ENCODE measurements at regions not wholly inside any gene's neighbourhood (a gene's known extent, or its start where the extent isn't known, plus 50 kb on each side); places are given as distances from the start of the nearest gene placed in this dataset.

DNA sequence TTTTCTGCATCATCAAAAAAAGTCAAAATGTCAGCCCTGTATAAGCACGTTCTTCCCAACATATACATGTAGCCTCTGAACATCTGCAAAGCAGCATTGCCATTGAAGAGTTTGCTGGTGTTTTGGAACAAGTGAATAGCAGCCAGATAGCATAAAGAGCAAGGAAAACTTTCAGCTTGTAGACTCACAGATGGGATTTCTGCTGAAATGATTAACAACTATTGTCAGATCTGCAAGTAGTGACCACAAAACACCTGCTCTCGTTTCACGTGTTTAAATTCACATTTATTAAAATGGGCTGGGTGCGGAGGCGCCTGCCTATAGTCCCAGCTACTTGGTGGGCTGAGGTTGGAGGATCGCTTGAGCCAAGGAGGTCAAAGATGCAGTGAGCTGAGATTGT is 123.7 kb downstream of the SPRY1 start:
- TF ChIP-seq EZH2 (IDR thresholded peaks at IDR 0.05; ENCODE audit: borderline replicate concordance, low read length) (no peak), CTCF (conservative IDR thresholded peaks at IDR 0.05 in 1 of 2, IDR thresholded peaks at IDR 0.05 in 1 of 2; ENCODE audit: extremely low read depth in 1 of 2, insufficient read depth in 1 of 2, low read depth in 1 of 2, low read length in 2 of 2) (no peak)
